ENCODE measurements at regions not wholly inside any gene's neighbourhood (a gene's known extent, or its start where the extent isn't known, plus 50 kb on each side); places are given as distances from the start of the nearest gene placed in this dataset.

GRCh38 chr20:10137533-10137932, 81.1 kb upstream of the SNAP25 start:
- no peak overlapping the region for H3K27ac Mint-ChIP-seq
- no peak overlapping the region for H3K27ac ChIP-seq (ENCODE audit: low read depth, low read length)
- no peak overlapping the region for H3K4me3 Mint-ChIP-seq
- H3K4me3 ChIP-seq (ENCODE audit: low read length): no peak overlapping the region
- peaks cover 0 to 2% (median 0%) of the 10 kb centered on the region in 5 donors for H3K9me3 Mint-ChIP-seq
- DNase-seq: no peak
- peaks cover 12 to 20% of the 10 kb centered on the region in 2 donors for H3K27me3 Mint-ChIP-seq
- H3K36me3 Mint-ChIP-seq: no peaks in the 10 kb centered on the region
- no peaks in the 10 kb centered on the region for H3K27me3 ChIP-seq (ENCODE audit: insufficient read depth, low read length, poor library complexity, severe bottlenecking)
- no peaks in the 10 kb centered on the region for H3K4me1 Mint-ChIP-seq
- no peaks in the 10 kb centered on the region for H3K4me1 ChIP-seq (ENCODE audit: insufficient read depth, low read length)
- ChIA-PET CTCF (no interaction called here), POLR2A (no interaction called here)
- H3K9me3 ChIP-seq (ENCODE audit: low read length): no peaks in the 10 kb centered on the region
- H3K36me3 ChIP-seq (ENCODE audit: insufficient read depth, low read length): no peaks in the 10 kb centered on the region

- no peak overlapping the region for H3K27ac ChIP-seq (ENCODE audit: low read depth, low read length)
- ChIA-PET POLR2A (no interaction called here), CTCF (no interaction called here)
- no peaks in the 10 kb centered on the region for H3K4me1 ChIP-seq (ENCODE audit: insufficient read depth, low read length)
- no peaks in the 10 kb centered on the region for H3K36me3 ChIP-seq (ENCODE audit: insufficient read depth, low read length)
- Mint-ChIP-seq H3K27me3 (peaks cover 4 to 23% of the 10 kb centered on the region in 2 donors), H3K27ac (no peak overlapping the region), H3K4me1 (no peaks in the 10 kb centered on the region), H3K4me3 (no peak overlapping the region), H3K36me3 (no peaks in the 10 kb centered on the region), H3K9me3 (peaks cover 0 to 5% (median 2%) of the 10 kb centered on the region in 5 donors)
- no peaks in the 10 kb centered on the region for H3K27me3 ChIP-seq (ENCODE audit: insufficient read depth, low read length, poor library complexity, severe bottlenecking)
- H3K9me3 ChIP-seq (ENCODE audit: low read length): no peaks in the 10 kb centered on the region
- no peak overlapping the region for H3K4me3 ChIP-seq (ENCODE audit: low read length)
- DNase-seq: no peak
Observed at GRCh38 chr20:10157549-10157948, 61.1 kb upstream of the SNAP25 start.

- Histone ChIP-seq H3K9me3 (ENCODE audit: low read length) (no peaks in the 10 kb centered on the region), H3K36me3 (ENCODE audit: insufficient read depth, low read length) (no peaks in the 10 kb centered on the region), H3K4me1 (ENCODE audit: insufficient read depth, low read length) (no peaks in the 10 kb centered on the region), H3K27me3 (ENCODE audit: insufficient read depth, low read length, poor library complexity, severe bottlenecking) (no peaks in the 10 kb centered on the region), H3K27ac (ENCODE audit: low read depth, low read length) (no peak overlapping the region), H3K4me3 (ENCODE audit: low read length) (no peak overlapping the region)
- ChIA-PET CTCF (interaction anchor here (1.0 kb wide), 1 partner anchor 8 kb away, joined by 3 read pairs; no protein-coding TSS in a partner anchor), POLR2A (no interaction called here)
- peaks cover 0 to 5% (median 0%) of the 10 kb centered on the region in 3 donors for H3K36me3 Mint-ChIP-seq
- H3K9me3 Mint-ChIP-seq: peaks cover 0 to 15% (median 4%) of the 10 kb centered on the region in 5 donors
- DNase-seq: no peak
- no peak overlapping the region for H3K27ac Mint-ChIP-seq
- peaks cover 8 to 22% of the 10 kb centered on the region in 2 donors for H3K27me3 Mint-ChIP-seq
- H3K4me3 Mint-ChIP-seq: no peak overlapping the region
- no peaks in the 10 kb centered on the region for H3K4me1 Mint-ChIP-seq
Observed at GRCh38 chr20:10167040-10167439, 51.6 kb upstream of the SNAP25 start.

- Mint-ChIP-seq H3K27me3 (peaks cover 11 to 26% of the 10 kb centered on the region in 2 donors), H3K9me3 (peaks cover 0 to 15% (median 4%) of the 10 kb centered on the region in 5 donors), H3K4me3 (no peak overlapping the region), H3K36me3 (peaks cover 0 to 5% (median 0%) of the 10 kb centered on the region in 3 donors), H3K4me1 (peaks cover 2 to 3% (median 3%) of the 10 kb centered on the region in 3 donors), H3K27ac (no peak overlapping the region)
- Histone ChIP-seq H3K4me1 (ENCODE audit: insufficient read depth, low read length) (peaks cover 3% of the 10 kb centered on the region), H3K4me3 (ENCODE audit: low read length) (no peak overlapping the region), H3K36me3 (ENCODE audit: insufficient read depth, low read length) (no peaks in the 10 kb centered on the region), H3K27ac (ENCODE audit: low read depth, low read length) (no peak overlapping the region), H3K9me3 (ENCODE audit: low read length) (no peaks in the 10 kb centered on the region), H3K27me3 (ENCODE audit: insufficient read depth, low read length, poor library complexity, severe bottlenecking) (peaks cover 2% of the 10 kb centered on the region)
- no peak for DNase-seq
- POLR2A ChIA-PET: no interaction called here
- CTCF ChIA-PET: no interaction called here
Observed at GRCh38 chr20:10167594-10167993, 51.0 kb upstream of the SNAP25 start.

Data from CD8-positive, alpha-beta memory T cell (primary cell).